ENCODE measurements at regions not wholly inside any gene's neighbourhood (a gene's known extent, or its start where the extent isn't known, plus 50 kb on each side); places are given as distances from the start of the nearest gene placed in this dataset.

DNA sequence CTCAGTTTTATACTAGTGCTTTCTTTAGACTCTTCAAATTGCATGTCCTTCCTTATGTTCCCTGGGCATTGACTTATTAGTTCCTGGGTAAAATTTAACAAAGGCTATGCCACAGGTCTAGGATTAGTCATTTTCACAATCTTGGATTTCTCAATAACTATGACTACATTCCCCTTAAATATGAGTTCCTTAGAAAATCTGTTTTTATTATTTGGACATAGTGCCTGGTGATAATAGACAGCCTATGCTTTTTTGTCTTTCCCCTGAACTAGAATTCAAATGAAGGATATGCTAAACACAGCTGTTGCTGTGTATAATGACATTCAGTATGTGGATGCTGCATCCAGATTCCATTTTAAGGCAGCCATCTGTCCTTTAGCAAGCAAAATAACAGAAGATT is 1252.8 kb upstream of the GJE1 start:
- Mint-ChIP-seq H3K4me3 (ENCODE audit: unreplicated experiment) (no peak overlapping the region), H3K9me3 (ENCODE audit: unreplicated experiment) (peaks cover 6% of the 10 kb centered on the region), H3K4me1 (ENCODE audit: unreplicated experiment) (peaks cover 13% of the 10 kb centered on the region), H3K27me3 (ENCODE audit: unreplicated experiment) (no peaks in the 10 kb centered on the region), H3K27ac (ENCODE audit: unreplicated experiment) (peak overlapping the region; percentile 59), H3K36me3 (ENCODE audit: unreplicated experiment) (peaks cover 3% of the 10 kb centered on the region)
- TF ChIP-seq, protein P1, sequence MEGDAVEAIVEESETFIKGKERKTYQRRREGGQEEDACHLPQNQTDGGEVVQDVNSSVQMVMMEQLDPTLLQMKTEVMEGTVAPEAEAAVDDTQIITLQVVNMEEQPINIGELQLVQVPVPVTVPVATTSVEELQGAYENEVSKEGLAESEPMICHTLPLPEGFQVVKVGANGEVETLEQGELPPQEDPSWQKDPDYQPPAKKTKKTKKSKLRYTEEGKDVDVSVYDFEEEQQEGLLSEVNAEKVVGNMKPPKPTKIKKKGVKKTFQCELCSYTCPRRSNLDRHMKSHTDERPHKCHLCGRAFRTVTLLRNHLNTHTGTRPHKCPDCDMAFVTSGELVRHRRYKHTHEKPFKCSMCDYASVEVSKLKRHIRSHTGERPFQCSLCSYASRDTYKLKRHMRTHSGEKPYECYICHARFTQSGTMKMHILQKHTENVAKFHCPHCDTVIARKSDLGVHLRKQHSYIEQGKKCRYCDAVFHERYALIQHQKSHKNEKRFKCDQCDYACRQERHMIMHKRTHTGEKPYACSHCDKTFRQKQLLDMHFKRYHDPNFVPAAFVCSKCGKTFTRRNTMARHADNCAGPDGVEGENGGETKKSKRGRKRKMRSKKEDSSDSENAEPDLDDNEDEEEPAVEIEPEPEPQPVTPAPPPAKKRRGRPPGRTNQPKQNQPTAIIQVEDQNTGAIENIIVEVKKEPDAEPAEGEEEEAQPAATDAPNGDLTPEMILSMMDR (IDR thresholded peaks at IDR 0.05), result no peak
- no peak for DNase-seq (ENCODE audit: extremely low spot score, unreplicated experiment)

DNA sequence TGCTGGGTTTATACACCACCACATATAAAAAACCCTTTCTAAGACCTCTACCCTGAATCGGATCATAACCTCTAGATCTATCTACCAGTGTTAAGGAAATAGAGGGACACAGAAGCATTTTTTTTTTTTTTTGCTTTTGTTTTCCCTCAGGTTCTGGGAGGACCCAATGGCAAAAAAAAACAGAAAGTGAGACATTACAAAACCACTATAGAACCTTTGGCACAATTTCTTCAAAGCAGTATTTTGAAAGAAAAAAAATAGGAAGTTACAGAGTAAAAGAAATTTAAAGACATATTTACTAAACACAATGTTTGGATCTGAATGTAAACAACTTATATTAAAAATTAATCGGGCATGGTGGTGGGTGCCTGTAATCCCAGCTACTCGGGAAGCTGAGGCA is 1258.7 kb upstream of the GJE1 start:
- Mint-ChIP-seq H3K27ac (ENCODE audit: unreplicated experiment) (no peak overlapping the region), H3K4me1 (ENCODE audit: unreplicated experiment) (no peaks in the 10 kb centered on the region), H3K27me3 (ENCODE audit: unreplicated experiment) (no peaks in the 10 kb centered on the region), H3K9me3 (ENCODE audit: unreplicated experiment) (peaks cover 4% of the 10 kb centered on the region), H3K36me3 (ENCODE audit: unreplicated experiment) (peaks cover 5% of the 10 kb centered on the region), H3K4me3 (ENCODE audit: unreplicated experiment) (no peak overlapping the region)
- no peak for DNase-seq (ENCODE audit: extremely low spot score, unreplicated experiment)
- TF ChIP-seq, protein P1 (IDR thresholded peaks at IDR 0.05), result no peak

DNA sequence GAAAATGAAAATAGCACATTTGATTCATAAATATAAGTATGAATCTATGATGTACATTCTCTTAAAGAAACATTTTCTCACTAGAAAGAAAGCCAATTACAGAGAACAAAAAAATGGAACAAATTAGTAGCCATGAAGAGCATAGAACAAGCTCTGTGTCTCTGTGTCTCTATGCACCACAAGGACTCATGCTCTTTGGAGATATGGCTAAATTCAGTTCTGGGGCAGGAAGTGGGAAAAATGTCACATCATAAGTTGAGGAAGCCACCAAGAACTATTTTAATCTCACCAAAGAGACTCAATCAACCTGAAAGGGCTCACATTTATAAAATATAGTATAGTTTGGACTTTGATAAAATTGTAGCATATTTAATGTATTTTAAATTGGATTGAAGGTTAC is 1259.8 kb upstream of the GJE1 start:
- DNase-seq (ENCODE audit: extremely low spot score, unreplicated experiment), result no peak
- Mint-ChIP-seq H3K4me3 (ENCODE audit: unreplicated experiment) (no peak overlapping the region), H3K36me3 (ENCODE audit: unreplicated experiment) (peaks cover 5% of the 10 kb centered on the region), H3K4me1 (ENCODE audit: unreplicated experiment) (no peaks in the 10 kb centered on the region), H3K27me3 (ENCODE audit: unreplicated experiment) (no peaks in the 10 kb centered on the region), H3K9me3 (ENCODE audit: unreplicated experiment) (peaks cover 11% of the 10 kb centered on the region), H3K27ac (ENCODE audit: unreplicated experiment) (no peak overlapping the region)
- TF ChIP-seq, protein P1 (IDR thresholded peaks at IDR 0.05), result no peak

DNA sequence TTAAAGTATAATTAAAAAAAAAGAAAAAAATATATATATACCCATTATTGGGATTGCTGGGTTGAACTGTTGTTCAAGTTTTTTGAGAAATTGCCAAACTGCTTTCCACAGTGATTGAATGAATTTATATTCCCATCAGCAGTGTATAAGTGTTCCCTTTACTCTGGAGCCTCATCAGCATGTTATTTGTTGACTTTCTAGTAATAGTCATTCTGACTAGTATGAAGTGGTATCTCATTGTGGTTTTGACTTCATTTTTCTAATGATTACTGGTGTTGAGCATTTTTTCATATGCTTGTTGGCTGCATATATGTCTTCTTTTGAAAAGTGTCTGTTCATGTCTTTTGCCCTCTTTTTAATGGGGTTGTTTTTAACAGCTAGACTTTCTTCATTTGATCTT is 1260.8 kb upstream of the GJE1 start:
- H3K4me3 Mint-ChIP-seq (ENCODE audit: unreplicated experiment), result no peak overlapping the region
- H3K9me3 Mint-ChIP-seq (ENCODE audit: unreplicated experiment), result peaks cover 11% of the 10 kb centered on the region
- no peaks in the 10 kb centered on the region for H3K27me3 Mint-ChIP-seq (ENCODE audit: unreplicated experiment)
- no peak for DNase-seq (ENCODE audit: extremely low spot score, unreplicated experiment)
- H3K27ac Mint-ChIP-seq (ENCODE audit: unreplicated experiment), result no peak overlapping the region
- H3K36me3 Mint-ChIP-seq (ENCODE audit: unreplicated experiment), result peaks cover 5% of the 10 kb centered on the region
- TF ChIP-seq, protein P1 (IDR thresholded peaks at IDR 0.05), result no peak
- no peaks in the 10 kb centered on the region for H3K4me1 Mint-ChIP-seq (ENCODE audit: unreplicated experiment)

DNA sequence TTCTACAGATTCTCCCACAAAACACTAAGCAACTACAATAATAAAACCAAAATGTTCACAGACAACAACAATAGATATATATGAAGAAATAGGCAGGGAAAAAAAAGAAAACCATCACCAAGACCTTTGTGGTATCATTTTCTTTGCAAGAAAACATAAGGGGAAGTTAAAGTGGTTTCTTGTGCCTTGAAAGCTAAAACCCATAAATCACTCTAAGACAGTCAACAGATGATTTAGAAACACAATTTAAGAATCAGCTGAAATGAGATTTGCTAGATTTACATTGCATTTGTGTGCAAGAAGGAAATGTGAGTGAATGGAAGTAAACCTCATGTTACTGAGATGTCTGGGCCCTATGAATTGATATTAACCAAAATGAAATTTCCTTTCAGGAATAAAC is 1265.4 kb upstream of the GJE1 start:
- Mint-ChIP-seq H3K4me1 (ENCODE audit: unreplicated experiment) (no peaks in the 10 kb centered on the region), H3K9me3 (ENCODE audit: unreplicated experiment) (peaks cover 11% of the 10 kb centered on the region), H3K27me3 (ENCODE audit: unreplicated experiment) (no peaks in the 10 kb centered on the region), H3K27ac (ENCODE audit: unreplicated experiment) (no peak overlapping the region), H3K36me3 (ENCODE audit: unreplicated experiment) (peaks cover 2% of the 10 kb centered on the region), H3K4me3 (ENCODE audit: unreplicated experiment) (no peak overlapping the region)
- no peak for DNase-seq (ENCODE audit: extremely low spot score, unreplicated experiment)
- TF ChIP-seq, protein P1 (IDR thresholded peaks at IDR 0.05), result no peak

All from osteocyte (in vitro differentiated cells).